Endothelial cell of umbilical vein (primary cell): ENCODE measurements at regions not wholly inside any gene's neighbourhood (a gene's known extent, or its start where the extent isn't known, plus 50 kb on each side); places are given as distances from the start of the nearest gene placed in this dataset.
"Not testable (repeated sequence)": the region's sequence is repeated elsewhere in the genome, so short reads cannot be mapped to it uniquely, and the experiment has no call there.

Source experiments
- CTCF ChIP-seq, 2 donors: IDR thresholded peaks; 1 replicate in 1 of 2; 2 replicates in 1 of 2; pipeline ENCODE4 v1.5.1; 2011; ENCODE audit warnings: low read length in 2 of 2, mild to moderate bottlenecking in 2 of 2, moderate library complexity in 2 of 2, control low read depth in 1 of 2, inconsistent platforms in 1 of 2, low read depth in 1 of 2; ENCODE audit not compliant: insufficient read depth in 1 of 2; ENCODE audit errors: extremely low read depth in 1 of 2
- EZH2 ChIP-seq: IDR thresholded peaks from 2 replicates; pipeline ENCODE4 v1.6.1; 2012; ENCODE audit warnings: borderline replicate concordance, low read depth, mild to moderate bottlenecking, moderate library complexity, low read length, inconsistent platforms; ENCODE audit not compliant: severe bottlenecking
- JUN ChIP-seq: IDR thresholded peaks from 2 replicates; pipeline ENCODE4 v1.6.1; 2011; ENCODE audit warnings: borderline replicate concordance, low read depth; ENCODE audit not compliant: insufficient read length, insufficient read depth
- POLR2A ChIP-seq: IDR thresholded peaks from 2 replicates; pipeline ENCODE4 v1.6.1; 2012; ENCODE audit warnings: low read depth, mild to moderate bottlenecking, control low read depth, low read length
- POLR2AphosphoS5 ChIP-seq: IDR thresholded peaks from 2 replicates; pipeline ENCODE4 v1.6.1; 2012; ENCODE audit warnings: low read depth, mild to moderate bottlenecking, control low read depth, low read length, moderate library complexity; ENCODE audit not compliant: insufficient read depth
- TF ChIP-seq, protein P1 (sequence below): IDR thresholded peaks from 2 replicates; pipeline ENCODE4 v1.6.1; 2011; ENCODE audit not compliant: insufficient read depth, insufficient read length

- not testable (repeated sequence) for TF ChIP-seq POLR2A; CTCF (IDR thresholded peaks at IDR 0.05; ENCODE audit: extremely low read depth in 1 of 2, insufficient read depth in 1 of 2, low read depth in 1 of 2, low read length in 2 of 2); POLR2AphosphoS5; EZH2; JUN
- TF ChIP-seq, protein P1, sequence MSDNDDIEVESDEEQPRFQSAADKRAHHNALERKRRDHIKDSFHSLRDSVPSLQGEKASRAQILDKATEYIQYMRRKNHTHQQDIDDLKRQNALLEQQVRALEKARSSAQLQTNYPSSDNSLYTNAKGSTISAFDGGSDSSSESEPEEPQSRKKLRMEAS = not testable (repeated sequence)
These were observed 52.3 kb upstream of the MAN1A2 start for GRCh38 chr1:117314951-117315350.
